ENCODE measurements at regions not wholly inside any gene's neighbourhood (a gene's known extent, or its start where the extent isn't known, plus 50 kb on each side); places are given as distances from the start of the nearest gene placed in this dataset.

DNA sequence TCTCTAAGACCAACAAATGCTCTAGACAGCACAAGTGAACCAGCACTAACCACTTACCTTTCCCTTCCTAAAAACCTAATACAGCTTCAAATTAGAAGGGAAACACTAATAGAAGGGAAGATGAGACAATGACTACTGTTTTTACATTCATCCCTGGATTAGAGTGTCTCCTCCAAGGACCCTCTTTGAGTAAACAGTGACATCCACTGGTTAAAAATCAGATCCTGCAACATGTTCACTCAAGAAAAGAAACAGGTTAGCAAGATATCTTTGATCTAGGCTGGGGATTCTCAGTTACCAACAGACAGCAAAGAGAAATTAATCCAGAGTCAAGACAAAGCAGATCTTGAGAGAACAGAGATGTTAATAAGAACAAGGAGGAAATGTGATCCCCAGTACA, 177.7 kb upstream of the GHITM start:
- no peak for TF ChIP-seq EZH2phosphoT487 (IDR thresholded peaks at IDR 0.05; ENCODE audit: low read depth)
- TF ChIP-seq, protein P1, sequence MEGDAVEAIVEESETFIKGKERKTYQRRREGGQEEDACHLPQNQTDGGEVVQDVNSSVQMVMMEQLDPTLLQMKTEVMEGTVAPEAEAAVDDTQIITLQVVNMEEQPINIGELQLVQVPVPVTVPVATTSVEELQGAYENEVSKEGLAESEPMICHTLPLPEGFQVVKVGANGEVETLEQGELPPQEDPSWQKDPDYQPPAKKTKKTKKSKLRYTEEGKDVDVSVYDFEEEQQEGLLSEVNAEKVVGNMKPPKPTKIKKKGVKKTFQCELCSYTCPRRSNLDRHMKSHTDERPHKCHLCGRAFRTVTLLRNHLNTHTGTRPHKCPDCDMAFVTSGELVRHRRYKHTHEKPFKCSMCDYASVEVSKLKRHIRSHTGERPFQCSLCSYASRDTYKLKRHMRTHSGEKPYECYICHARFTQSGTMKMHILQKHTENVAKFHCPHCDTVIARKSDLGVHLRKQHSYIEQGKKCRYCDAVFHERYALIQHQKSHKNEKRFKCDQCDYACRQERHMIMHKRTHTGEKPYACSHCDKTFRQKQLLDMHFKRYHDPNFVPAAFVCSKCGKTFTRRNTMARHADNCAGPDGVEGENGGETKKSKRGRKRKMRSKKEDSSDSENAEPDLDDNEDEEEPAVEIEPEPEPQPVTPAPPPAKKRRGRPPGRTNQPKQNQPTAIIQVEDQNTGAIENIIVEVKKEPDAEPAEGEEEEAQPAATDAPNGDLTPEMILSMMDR (IDR thresholded peaks at IDR 0.05; ENCODE audit: low read depth, low read length): no peak
